ENCODE measurements at regions not wholly inside any gene's neighbourhood (a gene's known extent, or its start where the extent isn't known, plus 50 kb on each side); places are given as distances from the start of the nearest gene placed in this dataset.

GRCh38 chr6:73884540-73884939 is 188.5 kb downstream of the CD109 start:
- Histone ChIP-seq H3K4me3 (ENCODE audit: low read depth, low read length) (no peak overlapping the region), H3K27me3 (no peaks in the 10 kb centered on the region), H3K36me3 (no peaks in the 10 kb centered on the region), H3K9me3 (no peaks in the 10 kb centered on the region), H3K4me1 (no peaks in the 10 kb centered on the region)
- TF ChIP-seq CTCF (IDR thresholded peaks at IDR 0.05; ENCODE audit: low read depth, low read length) = no peak
- DNase-seq = no peak

GRCh38 chr6:73879501-73880293 is 183.7 kb downstream of the CD109 start:
- no peaks in the 10 kb centered on the region for H3K4me1 ChIP-seq
- DNase-seq = no peak
- TF ChIP-seq CTCF (IDR thresholded peaks at IDR 0.05; ENCODE audit: low read depth, low read length) = no peak
- no peak overlapping the region for H3K4me3 ChIP-seq (ENCODE audit: low read depth, low read length)
- H3K9me3 ChIP-seq = no peaks in the 10 kb centered on the region
- no peaks in the 10 kb centered on the region for H3K27me3 ChIP-seq
- H3K36me3 ChIP-seq = no peaks in the 10 kb centered on the region

- Histone ChIP-seq H3K36me3 (no peaks in the 10 kb centered on the region), H3K27me3 (no peaks in the 10 kb centered on the region), H3K4me1 (no peaks in the 10 kb centered on the region), H3K4me3 (ENCODE audit: low read depth, low read length) (no peak overlapping the region), H3K9me3 (no peaks in the 10 kb centered on the region)
- no peak for TF ChIP-seq CTCF (IDR thresholded peaks at IDR 0.05; ENCODE audit: low read depth, low read length)
- no peak for DNase-seq
Measured at GRCh38 chr6:73878403-73878802, 182.4 kb downstream of the CD109 start.
